ENCODE measurements at regions not wholly inside any gene's neighbourhood (a gene's known extent, or its start where the extent isn't known, plus 50 kb on each side); places are given as distances from the start of the nearest gene placed in this dataset.

DNA sequence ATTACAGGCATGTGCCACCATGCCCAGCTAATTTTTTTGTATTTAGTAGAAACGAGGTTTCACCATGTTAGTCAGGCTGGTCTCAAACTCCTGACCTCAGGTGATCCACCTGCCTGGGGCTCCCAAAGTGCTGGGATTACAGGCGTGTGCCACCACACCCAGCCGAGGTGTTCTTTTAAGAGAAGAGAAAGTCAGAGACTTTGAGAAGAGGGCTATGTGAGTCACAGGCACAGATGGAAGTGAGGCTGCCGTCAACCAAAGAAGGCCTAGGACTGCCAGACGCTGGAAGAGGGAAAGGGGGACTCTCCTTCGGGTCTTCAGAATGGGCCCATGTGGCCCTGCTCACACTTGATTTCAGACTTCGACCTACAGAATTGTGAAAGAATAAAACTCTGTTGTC lies 67.2 kb upstream of the SH3BP4 start:
- TF ChIP-seq, protein P1, sequence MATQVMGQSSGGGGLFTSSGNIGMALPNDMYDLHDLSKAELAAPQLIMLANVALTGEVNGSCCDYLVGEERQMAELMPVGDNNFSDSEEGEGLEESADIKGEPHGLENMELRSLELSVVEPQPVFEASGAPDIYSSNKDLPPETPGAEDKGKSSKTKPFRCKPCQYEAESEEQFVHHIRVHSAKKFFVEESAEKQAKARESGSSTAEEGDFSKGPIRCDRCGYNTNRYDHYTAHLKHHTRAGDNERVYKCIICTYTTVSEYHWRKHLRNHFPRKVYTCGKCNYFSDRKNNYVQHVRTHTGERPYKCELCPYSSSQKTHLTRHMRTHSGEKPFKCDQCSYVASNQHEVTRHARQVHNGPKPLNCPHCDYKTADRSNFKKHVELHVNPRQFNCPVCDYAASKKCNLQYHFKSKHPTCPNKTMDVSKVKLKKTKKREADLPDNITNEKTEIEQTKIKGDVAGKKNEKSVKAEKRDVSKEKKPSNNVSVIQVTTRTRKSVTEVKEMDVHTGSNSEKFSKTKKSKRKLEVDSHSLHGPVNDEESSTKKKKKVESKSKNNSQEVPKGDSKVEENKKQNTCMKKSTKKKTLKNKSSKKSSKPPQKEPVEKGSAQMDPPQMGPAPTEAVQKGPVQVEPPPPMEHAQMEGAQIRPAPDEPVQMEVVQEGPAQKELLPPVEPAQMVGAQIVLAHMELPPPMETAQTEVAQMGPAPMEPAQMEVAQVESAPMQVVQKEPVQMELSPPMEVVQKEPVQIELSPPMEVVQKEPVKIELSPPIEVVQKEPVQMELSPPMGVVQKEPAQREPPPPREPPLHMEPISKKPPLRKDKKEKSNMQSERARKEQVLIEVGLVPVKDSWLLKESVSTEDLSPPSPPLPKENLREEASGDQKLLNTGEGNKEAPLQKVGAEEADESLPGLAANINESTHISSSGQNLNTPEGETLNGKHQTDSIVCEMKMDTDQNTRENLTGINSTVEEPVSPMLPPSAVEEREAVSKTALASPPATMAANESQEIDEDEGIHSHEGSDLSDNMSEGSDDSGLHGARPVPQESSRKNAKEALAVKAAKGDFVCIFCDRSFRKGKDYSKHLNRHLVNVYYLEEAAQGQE (IDR thresholded peaks at IDR 0.05; ENCODE audit: borderline replicate concordance), result no peak
- TF ChIP-seq, protein P2, sequence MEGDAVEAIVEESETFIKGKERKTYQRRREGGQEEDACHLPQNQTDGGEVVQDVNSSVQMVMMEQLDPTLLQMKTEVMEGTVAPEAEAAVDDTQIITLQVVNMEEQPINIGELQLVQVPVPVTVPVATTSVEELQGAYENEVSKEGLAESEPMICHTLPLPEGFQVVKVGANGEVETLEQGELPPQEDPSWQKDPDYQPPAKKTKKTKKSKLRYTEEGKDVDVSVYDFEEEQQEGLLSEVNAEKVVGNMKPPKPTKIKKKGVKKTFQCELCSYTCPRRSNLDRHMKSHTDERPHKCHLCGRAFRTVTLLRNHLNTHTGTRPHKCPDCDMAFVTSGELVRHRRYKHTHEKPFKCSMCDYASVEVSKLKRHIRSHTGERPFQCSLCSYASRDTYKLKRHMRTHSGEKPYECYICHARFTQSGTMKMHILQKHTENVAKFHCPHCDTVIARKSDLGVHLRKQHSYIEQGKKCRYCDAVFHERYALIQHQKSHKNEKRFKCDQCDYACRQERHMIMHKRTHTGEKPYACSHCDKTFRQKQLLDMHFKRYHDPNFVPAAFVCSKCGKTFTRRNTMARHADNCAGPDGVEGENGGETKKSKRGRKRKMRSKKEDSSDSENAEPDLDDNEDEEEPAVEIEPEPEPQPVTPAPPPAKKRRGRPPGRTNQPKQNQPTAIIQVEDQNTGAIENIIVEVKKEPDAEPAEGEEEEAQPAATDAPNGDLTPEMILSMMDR (IDR thresholded peaks at IDR 0.05; ENCODE audit: poor library complexity, severe bottlenecking), result no peak
- no peak for TF ChIP-seq EP300 (conservative IDR thresholded peaks at IDR 0.05; ENCODE audit: poor library complexity, severe bottlenecking)
- no peak for TF ChIP-seq TAF1 (IDR thresholded peaks at IDR 0.05; ENCODE audit: low read depth)
- TF ChIP-seq RAD21 (conservative IDR thresholded peaks at IDR 0.05), result no peak
- TF ChIP-seq EZH2 (IDR thresholded peaks at IDR 0.05; ENCODE audit: borderline replicate concordance, insufficient read depth, low read length, poor library complexity, severe bottlenecking), result no peak
- TF ChIP-seq SMC3 (conservative IDR thresholded peaks at IDR 0.05; ENCODE audit: poor library complexity), result no peak
